SHP77 treated with DMSO at 0.1 percent for 48 hours (cell line): ENCODE measurements at regions not wholly inside any gene's neighbourhood (a gene's known extent, or its start where the extent isn't known, plus 50 kb on each side); places are given as distances from the start of the nearest gene placed in this dataset.

Experiments used
- DNase-seq: peaks from one replicate; lab custom pipeline; 2025; lab: John Stamatoyannopoulos, UW

DNA sequence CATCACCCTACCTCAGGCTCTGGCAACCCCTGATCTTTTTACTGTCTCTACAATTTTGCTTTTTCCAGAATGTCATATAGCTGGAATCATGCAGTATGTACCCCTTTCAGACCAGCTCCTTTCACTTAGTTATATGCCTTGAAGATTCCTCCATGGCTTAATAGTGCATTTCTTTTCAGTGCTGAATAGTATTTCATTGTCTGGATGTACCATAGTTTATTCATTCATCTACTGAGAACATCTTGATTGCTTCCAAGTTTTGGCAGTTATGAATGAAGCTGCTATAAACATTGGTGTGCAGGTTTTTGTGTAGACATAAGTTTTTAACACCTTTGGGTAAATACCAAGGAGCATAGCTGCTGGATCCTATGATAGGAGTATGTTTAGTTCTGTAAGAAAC lies 50.8 kb upstream of the ANP32A start:
- DNase-seq = no peak

DNA sequence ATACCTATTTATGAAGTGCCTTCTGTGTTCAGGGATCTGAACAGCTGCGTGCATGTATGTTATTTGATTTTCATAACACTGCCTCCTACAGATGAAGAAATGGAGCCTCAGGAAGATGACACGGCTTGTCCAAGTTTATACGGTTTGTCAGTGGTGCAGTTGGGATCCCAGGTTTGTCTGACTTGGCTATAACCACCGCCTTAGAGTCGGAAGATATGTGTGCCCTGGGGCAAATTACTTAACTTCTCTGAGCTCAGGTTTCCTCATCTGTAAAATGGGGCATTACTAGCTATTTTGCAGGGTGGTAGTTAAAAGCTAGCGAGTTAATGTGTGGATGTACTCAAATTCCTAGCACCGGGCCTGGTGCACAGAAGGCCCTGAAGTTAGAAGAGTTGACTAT lies 54.1 kb upstream of the ANP32A start:
- DNase-seq = no peak

DNA sequence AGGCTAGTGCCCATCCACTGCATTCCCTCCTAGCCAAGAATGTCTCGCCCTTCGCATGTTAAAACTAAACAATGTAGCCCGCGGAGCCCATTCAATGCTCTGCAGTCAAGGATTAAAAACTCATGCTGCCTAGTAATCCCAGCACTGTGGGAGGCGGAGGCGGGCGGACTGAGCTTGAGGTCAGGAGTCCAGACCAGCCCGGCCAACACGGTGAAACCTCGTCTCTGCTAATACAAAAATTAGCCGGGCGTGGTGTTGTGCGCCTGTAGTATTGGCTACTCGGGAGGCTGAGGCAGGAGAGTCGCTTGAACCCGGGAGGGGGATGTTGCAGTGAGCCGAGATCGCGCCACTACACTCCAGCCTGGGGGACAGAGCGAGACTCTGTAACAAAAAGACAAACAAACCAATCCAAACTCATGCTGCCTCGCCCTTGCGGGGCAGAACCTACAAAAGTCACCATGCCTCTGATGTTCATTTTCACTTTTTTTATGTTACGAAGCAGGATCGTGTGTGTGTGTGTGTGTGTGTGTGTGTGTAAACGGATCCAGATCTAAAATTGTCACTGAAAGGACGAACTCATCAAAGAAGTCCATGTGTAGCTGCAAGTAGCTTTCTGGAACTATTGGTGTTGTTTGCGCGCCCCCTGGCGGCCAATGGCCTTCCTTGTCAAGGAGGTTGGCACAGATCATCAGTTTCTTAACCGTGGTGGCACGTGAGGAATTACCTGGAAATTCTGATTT lies 54.8 kb upstream of the SPESP1 start:
- DNase-seq = peak; percentile 60

DNA sequence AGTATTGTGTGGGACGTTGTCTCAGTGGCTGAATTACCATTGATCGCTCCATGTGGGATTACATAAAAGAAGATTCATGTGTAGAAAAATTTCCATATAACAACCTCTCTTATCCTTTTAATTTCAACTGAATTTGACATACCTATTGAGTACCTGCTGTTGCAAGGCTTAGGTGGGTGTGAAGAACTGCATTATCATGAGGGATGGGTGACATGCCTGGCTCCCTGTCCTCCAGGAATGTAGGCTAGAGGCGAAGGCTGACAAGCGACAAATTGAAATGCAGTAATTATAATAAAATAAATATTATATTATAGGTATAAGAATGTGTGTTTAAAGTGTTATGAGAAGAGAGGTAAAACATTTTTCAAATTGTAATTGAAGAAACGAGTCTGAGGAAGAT lies 52.7 kb upstream of the SPESP1 start:
- no peak for DNase-seq

DNA sequence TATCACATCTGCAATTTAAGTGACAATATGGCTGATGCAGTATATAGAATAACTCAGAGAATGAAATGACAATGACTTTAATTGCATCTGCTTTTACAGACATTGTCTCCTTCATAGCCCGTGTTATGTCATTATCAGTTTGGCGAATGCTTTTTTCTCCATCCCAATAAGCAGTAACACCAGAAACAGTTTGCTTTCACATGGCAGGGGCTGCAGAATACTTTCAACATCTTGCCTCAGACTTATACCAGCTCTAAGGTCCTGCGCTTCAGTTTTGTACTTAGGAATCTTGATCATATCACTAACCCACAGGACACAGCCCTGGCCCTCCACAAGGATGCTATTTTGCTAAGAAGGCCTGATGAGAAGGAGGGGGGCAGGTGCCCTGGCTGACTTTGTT lies 49.9 kb upstream of the SPESP1 start:
- DNase-seq = no peak
